ENCODE measurements at regions not wholly inside any gene's neighbourhood (a gene's known extent, or its start where the extent isn't known, plus 50 kb on each side); places are given as distances from the start of the nearest gene placed in this dataset.
"Not testable (repeated sequence)": the region's sequence is repeated elsewhere in the genome, so short reads cannot be mapped to it uniquely, and the experiment has no call there.

DNA sequence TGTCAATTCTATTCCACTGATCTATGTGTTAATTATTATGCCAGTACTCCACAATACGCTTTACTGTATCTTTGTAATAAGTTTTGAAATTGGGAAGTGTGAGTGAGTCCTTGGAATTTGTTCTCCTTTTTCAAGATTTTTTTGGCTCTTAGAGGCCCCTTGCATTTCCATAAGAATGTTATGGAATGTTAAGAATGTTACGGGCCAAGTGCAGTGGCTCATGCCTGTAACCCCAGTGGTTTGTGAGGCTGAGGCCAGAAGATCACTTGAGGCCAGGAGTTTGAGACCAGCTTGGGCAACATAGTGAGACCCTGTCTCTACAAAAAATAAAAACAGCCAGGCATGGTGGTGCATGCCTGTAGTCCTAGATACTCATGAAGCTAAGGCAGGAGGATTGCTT lies 167.6 kb upstream of the CXorf66 start:
- Mint-ChIP-seq H3K27ac (ENCODE audit: unreplicated experiment) (no peak overlapping the region), H3K27me3 (ENCODE audit: insufficient read depth, unreplicated experiment) (peaks cover 3% of the 10 kb centered on the region), H3K36me3 (ENCODE audit: insufficient read depth, unreplicated experiment) (no peaks in the 10 kb centered on the region), H3K9me3 (ENCODE audit: unreplicated experiment) (no peaks in the 10 kb centered on the region), H3K4me3 (ENCODE audit: unreplicated experiment) (no peak overlapping the region), H3K4me1 (ENCODE audit: low read depth, unreplicated experiment) (no peaks in the 10 kb centered on the region)
- intact Hi-C loops (cut with micrococcal nuclease; ENCODE audit: unreplicated experiment) = no loop called here
- no peak for DNase-seq
- POLR2A ChIA-PET = no interaction called here
- Histone ChIP-seq H3K9me3 (no peaks in the 10 kb centered on the region), H3K4me3 (ENCODE audit: low read depth, low read length) (no peak overlapping the region), H3K27me3 (replicated peaks; ENCODE audit: control insufficient read depth, insufficient read depth, low read length) (no peaks in the 10 kb centered on the region), H3K36me3 (ENCODE audit: control insufficient read depth, insufficient read depth, low read length) (no peaks in the 10 kb centered on the region), H3K4me1 (no peaks in the 10 kb centered on the region)
- CTCF ChIA-PET = no interaction called here
- TF ChIP-seq, protein P1, sequence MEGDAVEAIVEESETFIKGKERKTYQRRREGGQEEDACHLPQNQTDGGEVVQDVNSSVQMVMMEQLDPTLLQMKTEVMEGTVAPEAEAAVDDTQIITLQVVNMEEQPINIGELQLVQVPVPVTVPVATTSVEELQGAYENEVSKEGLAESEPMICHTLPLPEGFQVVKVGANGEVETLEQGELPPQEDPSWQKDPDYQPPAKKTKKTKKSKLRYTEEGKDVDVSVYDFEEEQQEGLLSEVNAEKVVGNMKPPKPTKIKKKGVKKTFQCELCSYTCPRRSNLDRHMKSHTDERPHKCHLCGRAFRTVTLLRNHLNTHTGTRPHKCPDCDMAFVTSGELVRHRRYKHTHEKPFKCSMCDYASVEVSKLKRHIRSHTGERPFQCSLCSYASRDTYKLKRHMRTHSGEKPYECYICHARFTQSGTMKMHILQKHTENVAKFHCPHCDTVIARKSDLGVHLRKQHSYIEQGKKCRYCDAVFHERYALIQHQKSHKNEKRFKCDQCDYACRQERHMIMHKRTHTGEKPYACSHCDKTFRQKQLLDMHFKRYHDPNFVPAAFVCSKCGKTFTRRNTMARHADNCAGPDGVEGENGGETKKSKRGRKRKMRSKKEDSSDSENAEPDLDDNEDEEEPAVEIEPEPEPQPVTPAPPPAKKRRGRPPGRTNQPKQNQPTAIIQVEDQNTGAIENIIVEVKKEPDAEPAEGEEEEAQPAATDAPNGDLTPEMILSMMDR (IDR thresholded peaks at IDR 0.05; ENCODE audit: insufficient read depth in 1 of 2, low read depth in 1 of 2, low read length in 1 of 2, severe bottlenecking in 1 of 2, unreplicated experiment in 1 of 2) = no peak
- no TSS peak for BruUV-seq (replicated peaks)

- Histone ChIP-seq H3K4me1 (no peaks in the 10 kb centered on the region), H3K27me3 (replicated peaks; ENCODE audit: control insufficient read depth, insufficient read depth, low read length) (no peaks in the 10 kb centered on the region), H3K9me3 (no peaks in the 10 kb centered on the region), H3K36me3 (ENCODE audit: control insufficient read depth, insufficient read depth, low read length) (no peaks in the 10 kb centered on the region), H3K4me3 (ENCODE audit: low read depth, low read length) (no peak overlapping the region)
- TF ChIP-seq, protein P1 (IDR thresholded peaks at IDR 0.05; ENCODE audit: insufficient read depth in 1 of 2, low read depth in 1 of 2, low read length in 1 of 2, severe bottlenecking in 1 of 2, unreplicated experiment in 1 of 2) = no peak
- no peaks in the 10 kb centered on the region for H3K36me3 Mint-ChIP-seq (ENCODE audit: insufficient read depth, unreplicated experiment)
- intact Hi-C loops (cut with micrococcal nuclease; ENCODE audit: unreplicated experiment) = no loop called here
- H3K4me3 Mint-ChIP-seq (ENCODE audit: unreplicated experiment) = no peak overlapping the region
- POLR2A ChIA-PET = no interaction called here
- DNase-seq = peak in 1 of 2 experiments; percentile 2
- no TSS peak for BruUV-seq (replicated peaks)
- CTCF ChIA-PET = no interaction called here
- no peaks in the 10 kb centered on the region for H3K9me3 Mint-ChIP-seq (ENCODE audit: unreplicated experiment)
- no peaks in the 10 kb centered on the region for H3K27me3 Mint-ChIP-seq (ENCODE audit: insufficient read depth, unreplicated experiment)
- H3K4me1 Mint-ChIP-seq (ENCODE audit: low read depth, unreplicated experiment) = no peaks in the 10 kb centered on the region
- H3K27ac Mint-ChIP-seq (ENCODE audit: unreplicated experiment) = no peak overlapping the region
These were observed 158.1 kb upstream of the CXorf66 start for GRCh38 chrX:140123446-140123845.

DNA sequence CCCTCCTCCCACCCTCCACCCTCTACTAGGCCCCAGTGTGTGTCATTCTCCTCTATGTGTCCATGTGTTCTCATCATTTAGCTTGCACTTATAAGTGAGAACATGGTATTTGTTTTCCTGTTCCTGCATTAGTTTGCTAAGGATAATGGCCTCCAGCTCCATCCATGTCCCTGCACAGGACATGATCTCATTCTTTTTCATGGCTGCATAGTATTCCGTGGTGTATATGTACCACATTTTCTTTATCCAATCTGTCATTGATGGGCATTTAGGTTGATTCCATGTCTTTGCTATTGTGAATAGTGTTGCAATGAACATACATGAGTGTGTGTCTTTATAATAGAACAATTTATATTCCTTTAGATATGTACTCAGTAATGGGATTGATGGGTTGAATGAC lies 148.7 kb upstream of the CXorf66 start:
- H3K4me1 Mint-ChIP-seq (ENCODE audit: low read depth, unreplicated experiment); H3K27ac Mint-ChIP-seq (ENCODE audit: unreplicated experiment); H3K27me3 Mint-ChIP-seq (ENCODE audit: insufficient read depth, unreplicated experiment); H3K4me3 ChIP-seq (ENCODE audit: low read depth, low read length); H3K27me3 ChIP-seq (replicated peaks; ENCODE audit: control insufficient read depth, insufficient read depth, low read length); H3K4me3 Mint-ChIP-seq (ENCODE audit: unreplicated experiment); H3K9me3 ChIP-seq; BruUV-seq (replicated peaks); H3K4me1 ChIP-seq; H3K36me3 ChIP-seq (ENCODE audit: control insufficient read depth, insufficient read depth, low read length); CTCF ChIA-PET; H3K9me3 Mint-ChIP-seq (ENCODE audit: unreplicated experiment); POLR2A ChIA-PET; intact Hi-C loops (cut with micrococcal nuclease; ENCODE audit: unreplicated experiment); H3K36me3 Mint-ChIP-seq (ENCODE audit: insufficient read depth, unreplicated experiment); DNase-seq: not testable (repeated sequence)

DNA sequence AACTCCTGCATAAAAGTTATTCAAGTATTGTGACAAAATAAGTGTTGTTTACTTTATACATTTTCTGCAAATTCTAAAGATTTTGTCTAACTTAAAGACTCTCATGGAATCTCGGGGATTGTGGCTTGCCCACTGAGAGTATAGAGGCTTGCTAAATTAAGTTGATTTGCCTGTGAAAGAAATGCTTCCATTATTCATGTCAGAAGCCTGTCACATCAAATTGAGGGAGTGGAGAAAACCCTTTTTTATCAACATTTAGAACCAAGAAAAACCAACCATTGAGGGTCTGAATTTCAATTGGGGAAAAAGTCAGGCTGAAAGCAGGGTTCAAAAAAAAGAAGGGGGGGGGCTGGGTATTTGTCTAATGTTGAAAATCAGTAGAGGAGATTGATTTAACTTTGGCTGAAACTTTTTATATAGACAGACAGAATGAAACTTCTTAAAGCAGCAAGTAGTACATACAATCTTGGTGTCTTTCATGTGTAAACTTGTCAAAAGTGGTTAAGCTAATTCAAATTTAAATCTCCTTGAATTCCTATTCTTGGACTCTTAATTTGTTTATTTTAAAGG lies 144.8 kb upstream of the CXorf66 start:
- H3K36me3 Mint-ChIP-seq (ENCODE audit: insufficient read depth, unreplicated experiment) = no peaks in the 10 kb centered on the region
- Histone ChIP-seq H3K4me3 (ENCODE audit: low read depth, low read length) (no peak overlapping the region), H3K4me1 (no peaks in the 10 kb centered on the region), H3K36me3 (ENCODE audit: control insufficient read depth, insufficient read depth, low read length) (no peaks in the 10 kb centered on the region), H3K27me3 (replicated peaks; ENCODE audit: control insufficient read depth, insufficient read depth, low read length) (no peaks in the 10 kb centered on the region), H3K9me3 (no peaks in the 10 kb centered on the region)
- intact Hi-C loops (cut with micrococcal nuclease; ENCODE audit: unreplicated experiment) = no loop called here
- DNase-seq = no peak
- H3K4me3 Mint-ChIP-seq (ENCODE audit: unreplicated experiment) = no peak overlapping the region
- ChIA-PET CTCF (no interaction called here), POLR2A (no interaction called here)
- H3K27ac Mint-ChIP-seq (ENCODE audit: unreplicated experiment) = no peak overlapping the region
- TF ChIP-seq, protein P1 (IDR thresholded peaks at IDR 0.05; ENCODE audit: insufficient read depth in 1 of 2, low read depth in 1 of 2, low read length in 1 of 2, severe bottlenecking in 1 of 2, unreplicated experiment in 1 of 2) = no peak
- no peaks in the 10 kb centered on the region for H3K27me3 Mint-ChIP-seq (ENCODE audit: insufficient read depth, unreplicated experiment)
- no peaks in the 10 kb centered on the region for H3K9me3 Mint-ChIP-seq (ENCODE audit: unreplicated experiment)
- no TSS peak for BruUV-seq (replicated peaks)
- H3K4me1 Mint-ChIP-seq (ENCODE audit: low read depth, unreplicated experiment) = no peaks in the 10 kb centered on the region

Measured in Caco-2 (cell line).